Fibroblast of lung (primary cell): ENCODE measurements at regions not wholly inside any gene's neighbourhood (a gene's known extent, or its start where the extent isn't known, plus 50 kb on each side); places are given as distances from the start of the nearest gene placed in this dataset.

Experiments used
- DNase-seq, 2 donors: peaks; one replicate each; pipeline versions ENCODE4 v3.0.0 to v3.0.0-alpha.2; 2010; ENCODE audit warnings: low read depth in 2 of 2
- H2AFZ ChIP-seq: 2 replicates; pipeline ENCODE4 v1.5.1; 2012; ENCODE audit warnings: low read length, control low read depth, inconsistent platforms
- H3K27ac ChIP-seq: 2 replicates; pipeline ENCODE4 v1.5.1; 2011; ENCODE audit warnings: low read length, control low read depth; ENCODE audit not compliant: insufficient read depth
- H3K27me3 ChIP-seq: 2 replicates; pipeline ENCODE4 v1.5.1; 2011; ENCODE audit warnings: mild to moderate bottlenecking, low read length; ENCODE audit not compliant: control insufficient read depth, insufficient read depth
- H3K36me3 ChIP-seq: 2 replicates; pipeline ENCODE4 v1.5.1; 2011; ENCODE audit warnings: low read length; ENCODE audit not compliant: control insufficient read depth, insufficient read depth
- H3K4me1 ChIP-seq: 2 replicates; pipeline ENCODE4 v1.5.1; 2011; ENCODE audit warnings: low read length; ENCODE audit not compliant: control insufficient read depth, insufficient read depth; ENCODE audit errors: extremely low read depth
- H3K4me2 ChIP-seq: 2 replicates; pipeline ENCODE4 v1.5.1; 2011; ENCODE audit warnings: low read length, control low read depth; ENCODE audit not compliant: insufficient read depth; ENCODE audit errors: extremely low read depth
- H3K4me3 ChIP-seq, 4 experiments: fragments of 200-600 bp in 1 of 4; sonication (generic) in 1 of 4; replicated peaks in 1 of 4; 2 replicates each; pipeline ENCODE4 v1.5.1; 2011 to 2016; ENCODE audit warnings: low read length in 4 of 4, low read depth in 3 of 4, mild to moderate bottlenecking in 3 of 4, control low read depth in 2 of 4, inconsistent platforms in 1 of 4, mixed read lengths in 1 of 4; ENCODE audit not compliant: insufficient read depth in 1 of 4; ENCODE audit errors: control extremely low read depth in 1 of 4
- H3K79me2 ChIP-seq: 2 replicates; pipeline ENCODE4 v1.5.1; 2012; ENCODE audit warnings: mild to moderate bottlenecking, low read length, inconsistent platforms; ENCODE audit not compliant: control insufficient read depth, insufficient read depth
- H3K9ac ChIP-seq: 2 replicates; pipeline ENCODE4 v1.5.1; 2011; ENCODE audit warnings: mild to moderate bottlenecking, low read length, control low read depth; ENCODE audit not compliant: insufficient read depth
- H3K9me3 ChIP-seq: 2 replicates; pipeline ENCODE4 v1.5.1; 2012; ENCODE audit warnings: low read depth, low read length; ENCODE audit not compliant: control insufficient read depth, insufficient read depth
- H4K20me1 ChIP-seq: 2 replicates; pipeline ENCODE4 v1.5.1; 2011; ENCODE audit warnings: low read length; ENCODE audit not compliant: control insufficient read depth, insufficient read depth; ENCODE audit errors: extremely low read depth
- EZH2 ChIP-seq: IDR thresholded peaks from 2 replicates; pipeline ENCODE4 v1.5.1; 2012; ENCODE audit warnings: low read length, control low read depth, mild to moderate bottlenecking; ENCODE audit errors: missing control alignments
- TF ChIP-seq, protein P1 (sequence below), 2 donors: IDR thresholded peaks in 1 of 2; conservative IDR thresholded peaks in 1 of 2; 1 replicate in 1 of 2; 2 replicates in 1 of 2; pipeline ENCODE4 v1.5.1; 2011 to 2012; ENCODE audit warnings: low read length in 2 of 2, control low read depth in 1 of 2, inconsistent platforms in 1 of 2, low read depth in 1 of 2, mild to moderate bottlenecking in 1 of 2

DNA sequence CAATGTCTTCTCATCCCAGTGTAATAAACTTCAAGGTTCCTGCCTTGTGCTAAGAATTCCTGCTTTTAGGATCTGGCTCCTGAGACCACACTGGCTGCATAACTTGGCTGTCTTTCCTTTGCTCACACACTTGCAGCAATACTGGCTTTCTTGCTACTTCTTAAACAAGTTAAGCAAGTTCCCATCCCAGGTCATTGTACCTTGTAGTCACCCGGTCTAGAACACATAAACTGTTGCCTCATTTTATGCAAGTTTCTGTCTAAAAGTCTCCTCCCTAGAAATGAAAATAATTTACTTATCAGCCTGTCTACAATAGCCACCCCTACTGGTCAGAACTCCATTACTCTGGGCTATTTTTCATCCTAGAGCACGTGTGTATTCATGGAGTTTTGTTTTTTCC lies 887.9 kb upstream of the FAM98A start:
- no peak for TF ChIP-seq EZH2
- TF ChIP-seq, protein P1, sequence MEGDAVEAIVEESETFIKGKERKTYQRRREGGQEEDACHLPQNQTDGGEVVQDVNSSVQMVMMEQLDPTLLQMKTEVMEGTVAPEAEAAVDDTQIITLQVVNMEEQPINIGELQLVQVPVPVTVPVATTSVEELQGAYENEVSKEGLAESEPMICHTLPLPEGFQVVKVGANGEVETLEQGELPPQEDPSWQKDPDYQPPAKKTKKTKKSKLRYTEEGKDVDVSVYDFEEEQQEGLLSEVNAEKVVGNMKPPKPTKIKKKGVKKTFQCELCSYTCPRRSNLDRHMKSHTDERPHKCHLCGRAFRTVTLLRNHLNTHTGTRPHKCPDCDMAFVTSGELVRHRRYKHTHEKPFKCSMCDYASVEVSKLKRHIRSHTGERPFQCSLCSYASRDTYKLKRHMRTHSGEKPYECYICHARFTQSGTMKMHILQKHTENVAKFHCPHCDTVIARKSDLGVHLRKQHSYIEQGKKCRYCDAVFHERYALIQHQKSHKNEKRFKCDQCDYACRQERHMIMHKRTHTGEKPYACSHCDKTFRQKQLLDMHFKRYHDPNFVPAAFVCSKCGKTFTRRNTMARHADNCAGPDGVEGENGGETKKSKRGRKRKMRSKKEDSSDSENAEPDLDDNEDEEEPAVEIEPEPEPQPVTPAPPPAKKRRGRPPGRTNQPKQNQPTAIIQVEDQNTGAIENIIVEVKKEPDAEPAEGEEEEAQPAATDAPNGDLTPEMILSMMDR (conservative IDR thresholded peaks at IDR 0.05 in 1 of 2, IDR thresholded peaks at IDR 0.05 in 1 of 2; ENCODE audit: low read depth in 1 of 2, low read length in 2 of 2): no peak
- Histone ChIP-seq H3K27ac (no peak overlapping the region), H3K36me3 (no peaks in the 10 kb centered on the region), H3K4me3 (no peak overlapping the region), H2AFZ (no peak overlapping the region), H3K79me2 (no peaks in the 10 kb centered on the region), H3K9ac (no peak overlapping the region), H3K9me3 (no peaks in the 10 kb centered on the region), H3K27me3 (no peaks in the 10 kb centered on the region), H3K4me1 (no peaks in the 10 kb centered on the region), H3K4me2 (no peak overlapping the region), H4K20me1 (no peaks in the 10 kb centered on the region)
- no peak for DNase-seq

DNA sequence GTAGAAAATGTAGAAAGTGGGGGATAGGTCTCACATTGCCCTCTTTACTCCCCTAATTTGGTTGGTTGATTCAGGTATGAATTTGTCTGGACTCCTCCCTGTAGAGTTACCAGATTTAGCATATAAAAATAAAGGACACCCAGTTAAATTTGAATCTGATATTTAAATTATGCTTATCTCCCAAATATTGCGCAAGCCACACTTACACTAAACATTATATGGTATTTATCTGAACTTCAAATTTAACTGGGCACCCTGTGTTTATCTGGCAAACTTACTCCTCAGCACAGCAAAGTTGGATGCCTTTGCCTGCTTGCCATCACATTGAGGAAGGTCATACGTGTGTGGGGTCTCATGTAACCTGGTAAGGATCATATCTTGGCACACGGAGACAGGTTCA lies 882.4 kb upstream of the FAM98A start:
- Histone ChIP-seq H3K4me3 (no peak overlapping the region), H4K20me1 (no peaks in the 10 kb centered on the region), H2AFZ (no peak overlapping the region), H3K36me3 (no peaks in the 10 kb centered on the region), H3K79me2 (no peaks in the 10 kb centered on the region), H3K4me2 (no peak overlapping the region), H3K9ac (no peak overlapping the region), H3K27ac (no peak overlapping the region), H3K4me1 (no peaks in the 10 kb centered on the region), H3K27me3 (no peaks in the 10 kb centered on the region), H3K9me3 (no peaks in the 10 kb centered on the region)
- TF ChIP-seq, protein P1 (conservative IDR thresholded peaks at IDR 0.05 in 1 of 2, IDR thresholded peaks at IDR 0.05 in 1 of 2; ENCODE audit: low read depth in 1 of 2, low read length in 2 of 2): no peak
- TF ChIP-seq EZH2: no peak
- no peak for DNase-seq

DNA sequence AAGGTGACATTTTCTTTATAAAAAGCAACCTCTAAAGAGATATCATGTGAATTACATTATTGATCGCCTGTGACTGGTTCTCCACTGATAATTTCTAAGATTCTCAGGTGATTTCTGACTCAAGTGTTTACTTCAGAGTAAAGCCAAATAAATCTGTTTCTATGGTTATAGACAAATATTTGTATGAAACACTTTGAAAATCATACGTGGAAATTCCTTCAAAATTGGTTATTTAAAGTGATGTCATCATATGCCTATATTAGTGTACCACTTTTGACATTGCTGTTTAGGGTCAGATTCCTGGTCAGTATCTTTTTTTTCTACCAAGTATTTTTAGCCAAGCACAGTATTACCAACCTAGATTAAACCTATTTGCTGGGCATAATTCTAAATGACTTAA lies 881.3 kb upstream of the FAM98A start:
- TF ChIP-seq EZH2: no peak
- TF ChIP-seq, protein P1 (conservative IDR thresholded peaks at IDR 0.05 in 1 of 2, IDR thresholded peaks at IDR 0.05 in 1 of 2; ENCODE audit: low read depth in 1 of 2, low read length in 2 of 2): no peak

More for the DNA sequence above, 881.3 kb upstream of the FAM98A start:
- no peaks in the 10 kb centered on the region for H3K9me3 ChIP-seq
- no peak overlapping the region for H3K27ac ChIP-seq
- no peaks in the 10 kb centered on the region for H3K79me2 ChIP-seq
- H3K4me2 ChIP-seq: no peak overlapping the region
- no peak for DNase-seq
- H4K20me1 ChIP-seq: no peaks in the 10 kb centered on the region
- no peak overlapping the region for H3K4me3 ChIP-seq
- H3K9ac ChIP-seq: no peak overlapping the region
- H3K36me3 ChIP-seq: no peaks in the 10 kb centered on the region
- H3K4me1 ChIP-seq: no peaks in the 10 kb centered on the region
- H3K27me3 ChIP-seq: no peaks in the 10 kb centered on the region
- H2AFZ ChIP-seq: no peak overlapping the region
